ENCODE measurements at regions not wholly inside any gene's neighbourhood (a gene's known extent, or its start where the extent isn't known, plus 50 kb on each side); places are given as distances from the start of the nearest gene placed in this dataset.

DNA sequence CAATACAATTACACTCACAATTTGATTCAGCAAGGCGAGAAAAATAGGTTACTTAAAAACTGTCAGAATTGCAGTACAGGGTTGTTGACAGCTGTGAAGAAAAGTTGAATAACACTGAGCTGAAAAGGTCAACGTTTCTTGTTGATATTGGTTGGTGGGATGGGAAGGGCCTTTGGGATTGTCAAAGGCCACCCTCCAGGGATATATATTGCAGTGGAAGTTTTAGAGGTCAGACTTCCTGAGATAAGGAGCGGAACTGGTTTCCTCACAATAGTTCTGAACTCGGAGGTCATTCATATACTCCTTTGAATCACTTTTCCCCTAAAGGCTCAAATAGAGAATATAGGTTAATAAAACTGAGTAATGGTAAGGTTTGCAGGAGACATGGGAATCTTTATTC lies 417.2 kb downstream of the RAPGEF2 start:
- Histone ChIP-seq H3K79me1 (ENCODE audit: low read depth, low read length) (no peaks in the 10 kb centered on the region), H2BK120ac (replicated peaks; ENCODE audit: low read depth, low read length) (no peak overlapping the region), H4K20me1 (replicated peaks in 1 of 2; ENCODE audit: control insufficient read depth in 1 of 2, insufficient read depth in 2 of 2, low read length in 2 of 2) (no peaks in the 10 kb centered on the region), H3K4me1 (replicated peaks in 1 of 4; ENCODE audit: control insufficient read depth in 3 of 4, insufficient read depth in 4 of 4, low read length in 3 of 4) (no peaks in the 10 kb centered on the region), H4K91ac (replicated peaks; ENCODE audit: insufficient read length, low read length) (no peak overlapping the region), H3K14ac (ENCODE audit: insufficient read length) (no peak overlapping the region), H3K36me3 (ENCODE audit: control insufficient read depth in 2 of 4, insufficient read depth in 4 of 4, low read length in 3 of 4) (no peaks in the 10 kb centered on the region; a peak in 1 of 8 replicates), H4K8ac (ENCODE audit: extremely low read depth, insufficient read depth, low read length) (no peak overlapping the region), H2BK20ac (ENCODE audit: low read length) (no peak overlapping the region), H3K23ac (ENCODE audit: insufficient read length) (no peak overlapping the region), H3K23me2 (ENCODE audit: low read depth, low read length) (no peaks in the 10 kb centered on the region), H3K4ac (replicated peaks; ENCODE audit: insufficient read length, low read depth, low read length) (no peak overlapping the region), H3K27me3 (replicated peaks in 1 of 4; ENCODE audit: control insufficient read depth in 3 of 4, extremely low read depth in 1 of 4, insufficient read depth in 3 of 4, low read length in 3 of 4) (no peaks in the 10 kb centered on the region), H2BK15ac (ENCODE audit: low read length) (no peak overlapping the region), H3K4me3 (ENCODE audit: extremely low read depth in 1 of 4, insufficient read depth in 2 of 4, low read depth in 3 of 4, low read length in 4 of 4) (no peak overlapping the region), H2AK5ac (ENCODE audit: low read depth, low read length) (no peak overlapping the region), H3K79me2 (ENCODE audit: control insufficient read depth in 1 of 2, insufficient read depth in 2 of 2, low read length in 2 of 2) (no peaks in the 10 kb centered on the region), H3K9me3 (ENCODE audit: insufficient read depth in 2 of 2, low read depth in 1 of 2, low read length in 1 of 2) (peaks cover 5 to 13% of the 10 kb centered on the region in 2 experiments; a peak in 3 of 4 replicates), H3K27ac (ENCODE audit: low read depth, low read length) (no peak overlapping the region), H3K4me2 (ENCODE audit: insufficient read depth in 1 of 2, low read depth in 2 of 2, low read length in 2 of 2) (no peak overlapping the region), H2BK12ac (ENCODE audit: low read depth, low read length) (no peak overlapping the region), H3K9ac (replicated peaks in 1 of 4; ENCODE audit: extremely low read depth in 1 of 4, low read depth in 3 of 4, low read length in 3 of 4) (no peak overlapping the region), H3K56ac (replicated peaks; ENCODE audit: insufficient read length, low read depth, low read length) (no peak overlapping the region), H4K5ac (ENCODE audit: insufficient read length, low read depth, low read length) (no peak overlapping the region), H2AFZ (ENCODE audit: low read length) (no peak overlapping the region), H2BK5ac (ENCODE audit: low read depth, low read length) (no peak overlapping the region), H3K18ac (ENCODE audit: extremely low read depth, low read length) (no peak overlapping the region)
- 88% methylated on average over 4 of the region's 4 CpGs; no CpG with 5 or more reads in 1 of the 2 experiments for WGBS, 2 experiments (ENCODE audit: extremely low coverage in 1 of 2, insufficient coverage in 1 of 2, insufficient read length in 1 of 2, insufficient replicate concordance in 2 of 2, low coverage in 1 of 2, low lambda C conversion rate in 2 of 2, missing lambda C conversion rate in 1 of 2)
- ChIA-PET CTCF (ENCODE audit: partially characterized antibody) (no interaction called here), POLR2A (ENCODE audit: partially characterized antibody) (no interaction called here)
- DNase-seq (ENCODE audit: low read depth in 1 of 2, low spot score in 2 of 2) (no peak), FAIRE-seq (no peak)
- TF ChIP-seq EGR1 (IDR thresholded peaks at IDR 0.05; ENCODE audit: borderline replicate concordance, low read depth, low read length): no peak
- TF ChIP-seq, protein P1, sequence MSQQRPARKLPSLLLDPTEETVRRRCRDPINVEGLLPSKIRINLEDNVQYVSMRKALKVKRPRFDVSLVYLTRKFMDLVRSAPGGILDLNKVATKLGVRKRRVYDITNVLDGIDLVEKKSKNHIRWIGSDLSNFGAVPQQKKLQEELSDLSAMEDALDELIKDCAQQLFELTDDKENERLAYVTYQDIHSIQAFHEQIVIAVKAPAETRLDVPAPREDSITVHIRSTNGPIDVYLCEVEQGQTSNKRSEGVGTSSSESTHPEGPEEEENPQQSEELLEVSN (IDR thresholded peaks at IDR 0.05): no peak
- TF ChIP-seq SIN3A (conservative IDR thresholded peaks at IDR 0.05 in 1 of 2, IDR thresholded peaks at IDR 0.05 in 1 of 2; ENCODE audit: low read depth in 1 of 2, low read length in 2 of 2): no peak
- TF ChIP-seq, protein P2, sequence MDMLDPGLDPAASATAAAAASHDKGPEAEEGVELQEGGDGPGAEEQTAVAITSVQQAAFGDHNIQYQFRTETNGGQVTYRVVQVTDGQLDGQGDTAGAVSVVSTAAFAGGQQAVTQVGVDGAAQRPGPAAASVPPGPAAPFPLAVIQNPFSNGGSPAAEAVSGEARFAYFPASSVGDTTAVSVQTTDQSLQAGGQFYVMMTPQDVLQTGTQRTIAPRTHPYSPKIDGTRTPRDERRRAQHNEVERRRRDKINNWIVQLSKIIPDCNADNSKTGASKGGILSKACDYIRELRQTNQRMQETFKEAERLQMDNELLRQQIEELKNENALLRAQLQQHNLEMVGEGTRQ (IDR thresholded peaks at IDR 0.05; ENCODE audit: low read length): no peak

All from H1 (cell line).